22Rv1 (cell line): ENCODE measurements at regions not wholly inside any gene's neighbourhood (a gene's known extent, or its start where the extent isn't known, plus 50 kb on each side); places are given as distances from the start of the nearest gene placed in this dataset.

Experiments used
- CTCF ChIP-seq: fragments of 450-650 bp; IDR thresholded peaks from 2 replicates; pipeline ENCODE4 v1.5.1; 2017; ENCODE audit warnings: mild to moderate bottlenecking
- ZFX ChIP-seq: fragments of 450-650 bp; IDR thresholded peaks from 2 replicates; pipeline ENCODE4 v1.6.1; 2017; ENCODE audit warnings: antibody characterized with exemption, borderline replicate concordance

DNA sequence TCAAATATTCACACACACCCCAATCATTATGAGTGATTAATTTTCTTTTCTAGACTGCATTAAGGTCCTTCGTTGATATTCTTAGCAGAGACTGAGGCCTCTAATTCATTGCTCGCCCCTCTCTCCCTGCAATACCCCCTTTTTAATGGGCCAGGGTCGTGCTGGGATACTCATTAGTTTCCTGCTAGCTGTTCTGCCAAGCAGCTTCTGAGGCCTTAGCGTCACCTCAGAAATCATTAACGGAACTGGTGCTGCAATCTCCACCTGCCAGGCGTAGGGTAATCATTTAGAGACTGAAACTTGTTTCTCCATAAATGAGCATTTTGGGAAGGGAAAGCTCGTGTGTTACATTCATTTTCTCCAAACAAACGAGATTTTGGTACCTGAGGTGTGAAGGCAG, 1054.7 kb downstream of the GALC start:
- no peak for TF ChIP-seq CTCF
- TF ChIP-seq ZFX, result no peak
